ENCODE measurements at regions not wholly inside any gene's neighbourhood (a gene's known extent, or its start where the extent isn't known, plus 50 kb on each side); places are given as distances from the start of the nearest gene placed in this dataset.

- Histone ChIP-seq H3K27ac (no peak overlapping the region), H3K9me3 (no peaks in the 10 kb centered on the region), H3K4me1 (no peaks in the 10 kb centered on the region), H3K36me3 (no peaks in the 10 kb centered on the region), H3K27me3 (no peaks in the 10 kb centered on the region), H3K4me3 (no peak overlapping the region)
- TF ChIP-seq POLR2A (IDR thresholded peaks at IDR 0.05) (no peak), CTCF (IDR thresholded peaks at IDR 0.05) (no peak)
- WGBS, 2 donors = 71 to 72% methylated on average over 3 of the region's 3 CpGs
- intact Hi-C loops (cut with DNase I) = no loop called here
- no peak for DNase-seq
Measured at GRCh38 chr1:199641531-199641930, 386.0 kb upstream of the NR5A2 start.

- Histone ChIP-seq H3K4me1 (no peaks in the 10 kb centered on the region), H3K27ac (no peak overlapping the region), H3K9me3 (peaks cover 0 to 9% (median 0%) of the 10 kb centered on the region in 3 donors), H3K4me3 (no peak overlapping the region), H3K36me3 (no peaks in the 10 kb centered on the region), H3K27me3 (no peaks in the 10 kb centered on the region)
- WGBS, 2 donors = 23 to 27% methylated on average over 1 of the region's 1 CpG
- TF ChIP-seq CTCF (IDR thresholded peaks at IDR 0.05) = no peak
- TF ChIP-seq POLR2A (IDR thresholded peaks at IDR 0.05) = no peak
- intact Hi-C loops (cut with DNase I) = no loop called here
- DNase-seq = no peak
Measured at GRCh38 chr1:199644912-199645311, 382.6 kb upstream of the NR5A2 start.

- Histone ChIP-seq H3K4me1 (no peaks in the 10 kb centered on the region), H3K27ac (no peak overlapping the region), H3K4me3 (no peak overlapping the region), H3K9me3 (peaks cover 0 to 9% (median 0%) of the 10 kb centered on the region in 3 donors), H3K36me3 (no peaks in the 10 kb centered on the region), H3K27me3 (no peaks in the 10 kb centered on the region)
- 83 to 89% methylated on average over 2 of the region's 2 CpGs for WGBS, 2 donors
- no peak for TF ChIP-seq POLR2A (IDR thresholded peaks at IDR 0.05)
- no peak for TF ChIP-seq CTCF (IDR thresholded peaks at IDR 0.05)
- intact Hi-C loops (cut with DNase I) = no loop called here
- no peak for DNase-seq
Measured at GRCh38 chr1:199646761-199647160, 380.7 kb upstream of the NR5A2 start.

- intact Hi-C loops (cut with DNase I) = no loop called here
- no peak for TF ChIP-seq CTCF (IDR thresholded peaks at IDR 0.05)
- no peak for TF ChIP-seq POLR2A (IDR thresholded peaks at IDR 0.05)
- Histone ChIP-seq H3K9me3 (no peaks in the 10 kb centered on the region), H3K36me3 (no peaks in the 10 kb centered on the region), H3K27me3 (no peaks in the 10 kb centered on the region), H3K4me3 (no peak overlapping the region), H3K27ac (no peak overlapping the region), H3K4me1 (no peaks in the 10 kb centered on the region)
- no peak for DNase-seq
- WGBS, 2 donors = 72 to 79% methylated on average over 3 of the region's 3 CpGs
Measured at GRCh38 chr1:199657449-199657848, 370.1 kb upstream of the NR5A2 start.

DNA sequence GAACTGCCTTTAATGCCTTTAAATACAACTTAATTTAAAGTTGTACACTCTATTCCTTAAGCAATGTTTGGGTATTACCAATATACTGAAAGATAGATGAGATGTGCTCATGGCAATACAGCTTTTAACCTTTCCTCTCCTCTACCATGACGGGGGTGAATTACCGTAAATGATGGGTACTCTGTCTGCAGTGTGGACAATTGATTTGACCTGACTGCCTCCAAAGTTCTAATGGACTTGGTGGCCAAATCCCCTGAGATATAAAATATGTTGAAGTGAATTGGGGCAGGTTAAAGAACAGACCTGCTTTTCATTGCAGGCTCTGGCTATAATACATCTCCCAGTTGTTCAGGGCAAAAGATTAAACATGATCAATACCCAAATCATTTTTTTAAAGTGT is 367.4 kb upstream of the NR5A2 start:
- intact Hi-C loops (cut with DNase I) = no loop called here
- Histone ChIP-seq H3K9me3 (no peaks in the 10 kb centered on the region), H3K4me1 (no peaks in the 10 kb centered on the region), H3K4me3 (no peak overlapping the region), H3K36me3 (no peaks in the 10 kb centered on the region), H3K27me3 (no peaks in the 10 kb centered on the region), H3K27ac (no peak overlapping the region)
- TF ChIP-seq POLR2A (IDR thresholded peaks at IDR 0.05) = no peak
- no peak for TF ChIP-seq CTCF (IDR thresholded peaks at IDR 0.05)
- WGBS, 2 donors = 87 to 96% methylated on average over 2 of the region's 2 CpGs
- no peak for DNase-seq
